Body of pancreas (tissue), 4 donors: ENCODE measurements at regions not wholly inside any gene's neighbourhood (a gene's known extent, or its start where the extent isn't known, plus 50 kb on each side); places are given as distances from the start of the nearest gene placed in this dataset.

ENCODE experiments used
- ATAC-seq: fragments of 150-250 bp; one replicate; pipeline ENCODE4 v1.9.1; 2016
- DNase-seq, 4 donors: peaks; one replicate each; pipeline ENCODE4 v3.0.0-alpha.2; 2019
- H3K27ac ChIP-seq, 4 donors: fragments of 200-600 bp; sonication (generic); 1 replicate in 3 of 4; 2 replicates in 1 of 4; pipeline versions ENCODE4 v1.5.1 to v1.6.1; 2016 to 2019; ENCODE audit warnings: mild to moderate bottlenecking in 1 of 4, mixed read lengths in 1 of 4, moderate library complexity in 1 of 4
- H3K27me3 ChIP-seq, 2 donors: fragments of 200-600 bp; sonication (generic); one replicate each; pipeline ENCODE4 v1.6.0; 2016; ENCODE audit warnings: mild to moderate bottlenecking in 1 of 2
- H3K36me3 ChIP-seq, 2 donors: fragments of 200-600 bp; sonication (generic); replicated peaks in 1 of 2; 2 replicates each; pipeline ENCODE4 v1.5.1; 2016; ENCODE audit warnings: low read depth in 2 of 2; ENCODE audit not compliant: insufficient read depth in 1 of 2
- H3K4me1 ChIP-seq: fragments of 200-600 bp; sonication (generic); one replicate; pipeline ENCODE4 v1.6.0; 2016
- H3K4me3 ChIP-seq, 2 donors: fragments of 200-600 bp; sonication (generic); 1 replicate in 1 of 2; 2 replicates in 1 of 2; pipeline ENCODE4 v1.5.1; 2016 to 2019
- H3K9me3 ChIP-seq, 3 donors: fragments of 200-600 bp; sonication (generic); 1 replicate in 2 of 3; 2 replicates in 1 of 3; pipeline ENCODE4 v1.5.1; 2016
- CTCF ChIP-seq, 7 experiments: fragments of 450-650 bp in 4 of 7; fragments of 200-600 bp in 3 of 7; sonication (generic) in 3 of 7; IDR thresholded peaks; one replicate each; pipeline ENCODE4 v1.5.1; 2016 to 2019; ENCODE audit warnings: antibody characterized with exemption in 7 of 7
- POLR2A ChIP-seq, 3 donors: fragments of 450-650 bp; IDR thresholded peaks; one replicate each; pipeline ENCODE4 v1.6.1; 2016; ENCODE audit warnings: antibody characterized with exemption in 3 of 3, mild to moderate bottlenecking in 2 of 3
- WGBS, 2 donors: methylation state at CpG; one replicate each; pipeline ENCODE4 v1.1.5; 2017; 5-methylcytosine and 5-hydroxymethylcytosine counted together
- intact Hi-C: fragments of 100-400 bp; cut with DNase I; formaldehyde crosslinking; loops from one replicate; pipeline ENCODE4 v1.15.1; 2023

- ATAC-seq (no peak), DNase-seq (no peak)
- Histone ChIP-seq H3K27ac (no peak overlapping the region), H3K4me1 (no peaks in the 10 kb centered on the region), H3K27me3 (no peaks in the 10 kb centered on the region), H3K36me3 (no peaks in the 10 kb centered on the region), H3K9me3 (no peaks in the 10 kb centered on the region), H3K4me3 (no peak overlapping the region)
- intact Hi-C loops: no loop called here
- TF ChIP-seq POLR2A (IDR thresholded peaks at IDR 0.05): no peak
- TF ChIP-seq CTCF (IDR thresholded peaks at IDR 0.05): no peak
- 63 to 74% methylated on average over 1 of the region's 1 CpG for WGBS, 2 donors
These were observed 639.6 kb downstream of the ARAP2 start for GRCh38 chr4:35604724-35605123.

DNA sequence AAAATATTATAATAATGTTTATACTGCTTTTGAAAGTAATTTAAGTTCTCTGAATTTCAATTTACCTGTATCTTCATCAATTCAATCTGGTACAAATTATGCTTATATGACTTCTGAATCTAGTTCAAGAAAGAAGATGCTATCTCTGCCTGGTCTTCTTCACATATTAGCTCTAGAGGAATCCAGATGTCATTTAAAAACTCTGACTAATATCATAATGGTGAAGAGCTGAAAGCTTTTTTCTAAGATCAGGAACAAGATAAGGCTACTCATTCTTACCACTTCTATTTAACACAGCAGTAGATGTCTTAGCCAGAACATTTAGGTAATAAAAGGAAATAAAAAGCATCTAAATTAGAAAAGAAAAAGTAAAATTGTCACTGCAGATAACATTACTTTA lies 636.1 kb downstream of the ARAP2 start:
- Histone ChIP-seq H3K4me1 (no peaks in the 10 kb centered on the region), H3K27ac (no peak overlapping the region), H3K9me3 (no peaks in the 10 kb centered on the region), H3K27me3 (no peaks in the 10 kb centered on the region), H3K4me3 (no peak overlapping the region), H3K36me3 (no peaks in the 10 kb centered on the region)
- intact Hi-C loops: no loop called here
- TF ChIP-seq POLR2A (IDR thresholded peaks at IDR 0.05) (no peak), CTCF (IDR thresholded peaks at IDR 0.05) (no peak)
- DNase-seq: no peak
- ATAC-seq: no peak

DNA sequence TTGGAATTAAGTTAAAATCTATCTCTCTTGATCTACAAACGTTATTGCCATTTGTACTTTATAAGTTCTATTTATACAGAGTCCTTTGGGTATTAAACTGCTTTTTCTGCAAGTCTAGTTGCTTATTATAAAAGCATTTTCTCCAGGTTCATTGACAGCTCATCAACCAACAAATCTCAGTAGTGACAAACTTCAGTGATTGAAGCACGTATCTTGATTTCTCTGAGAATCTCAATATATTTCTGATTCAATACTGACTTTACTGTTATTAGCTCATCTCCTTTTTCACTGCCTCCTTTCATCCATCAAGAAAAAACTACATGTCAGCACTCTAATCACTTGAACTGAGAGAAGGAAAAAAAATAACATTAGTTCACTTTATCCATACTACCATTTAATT lies 630.2 kb downstream of the ARAP2 start:
- Histone ChIP-seq H3K27ac (no peak overlapping the region), H3K36me3 (no peaks in the 10 kb centered on the region), H3K9me3 (no peaks in the 10 kb centered on the region), H3K4me3 (no peak overlapping the region), H3K27me3 (no peaks in the 10 kb centered on the region), H3K4me1 (no peaks in the 10 kb centered on the region)
- intact Hi-C loops: no loop called here
- TF ChIP-seq POLR2A (IDR thresholded peaks at IDR 0.05) (no peak), CTCF (IDR thresholded peaks at IDR 0.05) (no peak)
- WGBS, 2 donors: 37 to 39% methylated on average over 2 of the region's 2 CpGs
- DNase-seq: no peak
- no peak for ATAC-seq

- Histone ChIP-seq H3K27ac (no peak overlapping the region), H3K4me3 (no peak overlapping the region), H3K9me3 (no peaks in the 10 kb centered on the region), H3K4me1 (no peaks in the 10 kb centered on the region), H3K36me3 (no peaks in the 10 kb centered on the region), H3K27me3 (no peaks in the 10 kb centered on the region)
- no peak for DNase-seq
- ATAC-seq: no peak
- no peak for TF ChIP-seq CTCF (IDR thresholded peaks at IDR 0.05)
- no peak for TF ChIP-seq POLR2A (IDR thresholded peaks at IDR 0.05)
- WGBS, 2 donors: 44 to 53% methylated on average over 3 of the region's 3 CpGs
- intact Hi-C loops: no loop called here
These were observed 604.4 kb downstream of the ARAP2 start for GRCh38 chr4:35639929-35640328.

DNA sequence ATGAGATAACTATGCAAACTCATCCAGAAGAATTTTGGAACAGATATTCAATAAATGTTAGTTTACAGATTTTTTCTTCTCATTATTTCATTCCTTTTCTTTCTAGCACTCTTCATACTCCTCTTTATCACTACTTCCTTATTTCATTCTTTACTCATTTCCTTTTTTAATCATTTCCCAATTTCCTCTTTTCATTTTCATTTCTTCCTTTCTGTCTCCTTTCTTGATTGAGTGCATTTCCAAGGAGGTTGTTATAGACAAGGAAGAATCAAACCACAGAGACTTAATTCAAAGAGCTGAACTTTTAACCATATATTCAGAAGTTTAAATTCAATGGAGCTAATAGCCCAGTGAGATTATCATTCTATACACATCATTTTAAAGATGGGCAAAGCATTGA lies 600.7 kb downstream of the ARAP2 start:
- Histone ChIP-seq H3K27me3 (no peaks in the 10 kb centered on the region), H3K27ac (no peak overlapping the region), H3K4me3 (no peak overlapping the region), H3K4me1 (no peaks in the 10 kb centered on the region), H3K9me3 (no peaks in the 10 kb centered on the region), H3K36me3 (no peaks in the 10 kb centered on the region)
- intact Hi-C loops: no loop called here
- no peak for TF ChIP-seq POLR2A (IDR thresholded peaks at IDR 0.05)
- no peak for TF ChIP-seq CTCF (IDR thresholded peaks at IDR 0.05)
- ATAC-seq (no peak), DNase-seq (no peak)
